GM12875 (cell line): ENCODE measurements at regions not wholly inside any gene's neighbourhood (a gene's known extent, or its start where the extent isn't known, plus 50 kb on each side); places are given as distances from the start of the nearest gene placed in this dataset.
"Not testable (repeated sequence)": the region's sequence is repeated elsewhere in the genome, so short reads cannot be mapped to it uniquely, and the experiment has no call there.

Experiments used
- H3K4me3 ChIP-seq: one replicate; pipeline ENCODE4 v1.5.1; 2011; ENCODE audit warnings: low read depth, low read length, control low read depth
- TF ChIP-seq, protein P1 (sequence below): IDR thresholded peaks from 2 replicates; pipeline ENCODE4 v1.5.1; 2011; ENCODE audit warnings: low read depth, mild to moderate bottlenecking, control low read depth, inconsistent platforms, low read length, moderate library complexity, borderline replicate concordance; ENCODE audit not compliant: insufficient read depth

DNA sequence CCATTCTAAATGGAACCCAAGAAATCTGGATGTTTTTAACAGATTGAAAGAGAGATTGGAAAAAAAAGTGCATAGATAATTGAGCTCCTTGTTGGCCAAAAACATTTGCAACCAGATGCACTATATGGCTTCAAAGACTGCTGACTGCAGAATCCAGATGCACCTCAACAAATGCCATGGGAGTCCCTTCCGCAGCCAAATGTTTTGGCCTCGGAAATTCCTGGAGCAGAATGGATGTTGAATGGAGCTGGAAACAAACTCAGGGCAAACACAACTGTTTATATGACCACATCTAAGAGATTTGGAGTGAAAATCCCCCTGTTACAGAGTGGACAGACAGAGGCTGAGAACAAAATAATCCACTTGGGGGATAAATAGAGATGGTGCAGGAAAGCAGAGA is 285.0 kb upstream of the NFIA start:
- TF ChIP-seq, protein P1, sequence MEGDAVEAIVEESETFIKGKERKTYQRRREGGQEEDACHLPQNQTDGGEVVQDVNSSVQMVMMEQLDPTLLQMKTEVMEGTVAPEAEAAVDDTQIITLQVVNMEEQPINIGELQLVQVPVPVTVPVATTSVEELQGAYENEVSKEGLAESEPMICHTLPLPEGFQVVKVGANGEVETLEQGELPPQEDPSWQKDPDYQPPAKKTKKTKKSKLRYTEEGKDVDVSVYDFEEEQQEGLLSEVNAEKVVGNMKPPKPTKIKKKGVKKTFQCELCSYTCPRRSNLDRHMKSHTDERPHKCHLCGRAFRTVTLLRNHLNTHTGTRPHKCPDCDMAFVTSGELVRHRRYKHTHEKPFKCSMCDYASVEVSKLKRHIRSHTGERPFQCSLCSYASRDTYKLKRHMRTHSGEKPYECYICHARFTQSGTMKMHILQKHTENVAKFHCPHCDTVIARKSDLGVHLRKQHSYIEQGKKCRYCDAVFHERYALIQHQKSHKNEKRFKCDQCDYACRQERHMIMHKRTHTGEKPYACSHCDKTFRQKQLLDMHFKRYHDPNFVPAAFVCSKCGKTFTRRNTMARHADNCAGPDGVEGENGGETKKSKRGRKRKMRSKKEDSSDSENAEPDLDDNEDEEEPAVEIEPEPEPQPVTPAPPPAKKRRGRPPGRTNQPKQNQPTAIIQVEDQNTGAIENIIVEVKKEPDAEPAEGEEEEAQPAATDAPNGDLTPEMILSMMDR = no peak
- H3K4me3 ChIP-seq = no peak overlapping the region

DNA sequence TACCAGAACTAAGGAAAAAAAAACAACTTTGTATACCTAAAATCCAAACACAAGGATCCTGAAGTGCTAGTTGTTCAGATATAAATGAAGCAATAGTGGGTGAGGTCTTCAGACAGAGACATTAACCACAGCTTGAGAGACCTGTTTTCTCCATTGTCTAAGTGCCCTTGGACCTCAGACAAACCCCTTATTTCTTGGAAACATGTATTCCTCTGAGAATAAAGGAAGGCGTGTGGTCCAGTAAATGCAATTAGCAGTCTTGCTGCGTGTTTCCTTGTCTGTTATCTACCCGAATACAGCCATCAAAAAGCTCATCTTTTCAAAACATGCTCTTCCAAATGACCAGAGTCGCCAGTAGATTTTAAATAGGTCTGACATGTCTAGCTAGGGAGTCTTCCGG is 291.1 kb upstream of the NFIA start:
- H3K4me3 ChIP-seq = no peak overlapping the region

DNA sequence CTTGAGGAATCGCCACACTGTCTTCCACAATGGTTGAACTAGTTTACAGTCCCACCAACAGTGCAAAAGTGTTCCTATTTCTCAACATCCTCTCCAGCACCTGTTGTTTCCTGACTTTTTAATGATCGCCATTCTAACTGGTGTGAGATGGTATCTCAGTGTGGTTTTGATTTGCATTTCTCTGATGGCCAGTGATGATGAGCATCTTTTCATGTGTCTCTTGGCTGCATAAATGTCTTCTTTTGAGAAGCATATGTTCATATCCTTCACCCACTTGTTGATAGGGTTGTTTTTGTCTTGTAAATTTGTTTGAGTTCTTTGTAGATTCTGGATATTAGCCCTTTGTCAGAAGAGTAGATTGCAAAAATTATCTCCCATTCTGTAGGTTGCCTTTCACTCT is 309.3 kb upstream of the NFIA start:
- H3K4me3 ChIP-seq = not testable (repeated sequence)

More for the DNA sequence above, 291.1 kb upstream of the NFIA start:
- TF ChIP-seq, protein P1 = no peak

DNA sequence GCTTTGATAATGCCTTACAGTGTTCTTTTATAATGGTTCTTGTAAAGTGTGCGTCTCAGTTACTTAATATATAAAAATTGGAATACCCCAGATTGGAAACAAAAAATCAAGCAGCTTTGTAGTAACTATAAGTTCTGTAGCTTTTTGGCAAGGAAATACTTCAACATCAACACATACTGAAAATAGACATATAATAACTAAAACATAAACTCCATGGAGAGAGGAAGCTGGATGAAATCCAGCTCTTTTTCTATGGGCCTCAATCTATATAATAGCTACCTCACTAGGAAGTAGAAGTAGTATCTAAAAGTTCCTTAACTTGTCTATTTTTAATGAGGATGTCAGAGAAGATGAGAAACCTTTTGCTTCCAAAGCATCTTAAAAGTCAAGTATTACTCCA is 313.3 kb upstream of the NFIA start:
- TF ChIP-seq, protein P1 = no peak
- H3K4me3 ChIP-seq = no peak overlapping the region

DNA sequence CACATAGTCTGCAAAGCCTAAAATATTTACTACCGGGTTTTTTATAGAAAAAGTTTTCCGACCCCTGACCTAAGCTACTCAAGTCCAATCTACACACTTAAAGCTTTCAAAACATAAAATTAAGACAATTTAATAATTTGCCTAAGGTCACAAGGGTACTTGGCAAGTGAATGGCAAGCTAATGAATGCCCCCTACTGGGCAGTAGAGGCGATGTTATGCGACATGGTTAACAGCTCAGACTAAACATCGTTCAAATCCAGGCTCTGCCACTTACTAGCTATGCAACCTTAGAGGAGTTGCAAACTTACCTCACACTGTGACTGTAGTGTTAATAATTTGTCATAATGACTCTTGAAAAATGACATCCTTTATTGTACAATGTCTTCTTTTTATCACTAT is 317.2 kb upstream of the NFIA start:
- no peak overlapping the region for H3K4me3 ChIP-seq
- TF ChIP-seq, protein P1 = peak; percentile 64

DNA sequence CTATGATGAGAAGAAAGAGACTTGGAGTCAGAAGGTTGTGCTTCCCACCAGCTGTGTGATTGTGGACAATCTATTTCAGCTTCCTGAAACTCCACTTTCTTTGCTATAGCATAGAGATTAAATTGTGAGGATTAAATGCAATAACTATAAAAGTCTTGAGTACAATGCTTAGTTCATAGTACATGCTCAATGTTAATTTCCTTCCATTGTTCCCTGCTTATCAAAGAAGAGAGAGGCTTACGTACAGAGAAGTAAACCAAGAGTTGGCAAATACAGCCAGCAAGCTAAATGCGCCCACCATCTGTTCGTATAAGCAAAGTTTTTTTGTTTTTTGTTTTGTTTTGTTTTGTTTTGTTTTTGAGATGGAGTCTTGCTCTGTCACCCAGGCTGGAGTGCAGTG is 317.9 kb upstream of the NFIA start:
- TF ChIP-seq, protein P1 = no peak
- H3K4me3 ChIP-seq = no peak overlapping the region

DNA sequence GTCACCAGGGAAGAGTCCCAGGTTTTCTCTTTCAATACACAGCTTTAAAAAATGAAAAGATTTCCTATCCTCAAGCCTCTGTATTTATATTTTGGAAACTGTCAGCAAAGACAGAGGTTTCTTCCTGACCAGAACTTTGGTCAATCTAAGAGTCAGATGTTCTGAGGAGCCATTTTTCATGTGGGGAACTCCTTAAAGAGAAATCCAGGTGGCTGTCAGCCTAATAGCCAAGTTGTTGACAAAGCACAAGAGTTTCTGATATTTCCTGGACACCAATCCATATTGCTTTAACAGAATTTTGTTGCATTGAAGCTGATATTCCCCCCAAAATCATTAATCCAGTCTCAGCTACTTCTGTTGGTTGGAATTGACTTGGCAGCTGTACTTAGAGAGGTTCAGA is 318.6 kb upstream of the NFIA start:
- H3K4me3 ChIP-seq = no peak overlapping the region
- TF ChIP-seq, protein P1 = no peak

DNA sequence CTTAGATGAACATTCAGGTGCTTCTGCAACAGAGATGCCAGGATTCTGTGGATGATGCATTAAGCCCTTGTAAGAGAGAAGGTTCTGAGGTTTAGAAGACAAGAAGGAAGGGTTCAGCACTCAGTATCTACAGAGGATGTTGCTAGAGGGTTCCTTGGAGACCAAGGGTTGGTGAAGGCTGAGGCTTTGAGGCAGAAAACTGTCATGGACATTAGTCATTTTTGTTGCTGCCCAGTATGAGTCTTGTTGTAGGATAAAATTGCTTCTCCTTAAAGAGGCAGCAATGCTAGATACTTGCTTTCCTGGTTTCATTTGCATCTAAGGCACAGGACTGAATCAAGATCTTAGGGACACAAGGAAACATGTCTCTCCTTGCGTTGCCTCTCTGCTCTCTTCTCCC is 319.4 kb upstream of the NFIA start:
- no peak overlapping the region for H3K4me3 ChIP-seq
- TF ChIP-seq, protein P1 = no peak
